Left ventricle myocardium inferior (tissue), 1 donor: ENCODE measurements at regions not wholly inside any gene's neighbourhood (a gene's known extent, or its start where the extent isn't known, plus 50 kb on each side); places are given as distances from the start of the nearest gene placed in this dataset.
"Not testable (repeated sequence)": the region's sequence is repeated elsewhere in the genome, so short reads cannot be mapped to it uniquely, and the experiment has no call there.

Experiments used
- DNase-seq: peaks from one replicate; pipeline ENCODE4 v3.0.0-alpha.2; 2020
- H3K27ac ChIP-seq: fragments of 200-600 bp; replicated peaks from 2 replicates; pipeline ENCODE4 v1.8.0; 2021
- H3K27me3 ChIP-seq: fragments of 200-600 bp; 2 replicates; pipeline ENCODE4 v1.8.0; 2021; ENCODE audit warnings: low read depth
- H3K36me3 ChIP-seq: fragments of 200-600 bp; 2 replicates; pipeline ENCODE4 v1.8.0; 2021
- H3K4me1 ChIP-seq: fragments of 200-600 bp; 2 replicates; pipeline ENCODE4 v1.8.0; 2021
- H3K4me3 ChIP-seq: fragments of 200-600 bp; 2 replicates; pipeline ENCODE4 v1.8.0; 2021; ENCODE audit warnings: mild to moderate bottlenecking, moderate library complexity
- H3K9me3 ChIP-seq: fragments of 200-600 bp; replicated peaks from 2 replicates; pipeline ENCODE4 v1.8.0; 2021
- intact Hi-C: fragments of 100-400 bp; cut with micrococcal nuclease; formaldehyde crosslinking; loops from one replicate; pipeline ENCODE4 v1.11.0; 2022
- TF ChIP-seq, protein P1 (sequence below): fragments of 200-600 bp; IDR thresholded peaks from 2 replicates; pipeline ENCODE4 v1.8.0; 2021; ENCODE audit warnings: antibody characterized with exemption, mild to moderate bottlenecking, borderline replicate concordance
- donor health status: DM: no; HTN: yes; CAD: no; lungs with severe emphysema.

DNA sequence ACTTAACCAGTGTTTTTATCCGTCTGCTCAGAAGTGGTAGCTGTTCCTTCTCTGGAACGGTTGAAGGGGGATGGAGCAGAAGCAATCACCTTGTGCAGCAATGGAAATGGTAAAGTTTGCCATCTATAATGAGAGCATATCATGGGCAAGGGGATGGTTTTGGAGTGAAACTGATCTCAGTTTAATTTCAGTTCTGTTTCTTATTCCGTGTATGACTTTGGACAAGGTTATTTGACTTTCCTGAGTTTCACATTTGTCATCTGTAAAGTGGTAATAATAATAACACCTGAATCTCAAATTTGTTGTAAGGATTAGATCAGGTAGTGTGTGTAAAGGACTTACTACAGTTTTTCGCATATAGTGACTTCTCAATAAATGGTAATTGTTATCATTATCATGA, 106.1 kb downstream of the PCSK1 start:
- Histone ChIP-seq H3K27me3 (no peaks in the 10 kb centered on the region), H3K36me3 (no peaks in the 10 kb centered on the region), H3K4me1 (peaks cover 10% of the 10 kb centered on the region), H3K4me3 (no peak overlapping the region), H3K27ac (no peak overlapping the region), H3K9me3 (no peaks in the 10 kb centered on the region)
- intact Hi-C loops: no loop called here
- TF ChIP-seq, protein P1, sequence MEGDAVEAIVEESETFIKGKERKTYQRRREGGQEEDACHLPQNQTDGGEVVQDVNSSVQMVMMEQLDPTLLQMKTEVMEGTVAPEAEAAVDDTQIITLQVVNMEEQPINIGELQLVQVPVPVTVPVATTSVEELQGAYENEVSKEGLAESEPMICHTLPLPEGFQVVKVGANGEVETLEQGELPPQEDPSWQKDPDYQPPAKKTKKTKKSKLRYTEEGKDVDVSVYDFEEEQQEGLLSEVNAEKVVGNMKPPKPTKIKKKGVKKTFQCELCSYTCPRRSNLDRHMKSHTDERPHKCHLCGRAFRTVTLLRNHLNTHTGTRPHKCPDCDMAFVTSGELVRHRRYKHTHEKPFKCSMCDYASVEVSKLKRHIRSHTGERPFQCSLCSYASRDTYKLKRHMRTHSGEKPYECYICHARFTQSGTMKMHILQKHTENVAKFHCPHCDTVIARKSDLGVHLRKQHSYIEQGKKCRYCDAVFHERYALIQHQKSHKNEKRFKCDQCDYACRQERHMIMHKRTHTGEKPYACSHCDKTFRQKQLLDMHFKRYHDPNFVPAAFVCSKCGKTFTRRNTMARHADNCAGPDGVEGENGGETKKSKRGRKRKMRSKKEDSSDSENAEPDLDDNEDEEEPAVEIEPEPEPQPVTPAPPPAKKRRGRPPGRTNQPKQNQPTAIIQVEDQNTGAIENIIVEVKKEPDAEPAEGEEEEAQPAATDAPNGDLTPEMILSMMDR: no peak
- DNase-seq: no peak

DNA sequence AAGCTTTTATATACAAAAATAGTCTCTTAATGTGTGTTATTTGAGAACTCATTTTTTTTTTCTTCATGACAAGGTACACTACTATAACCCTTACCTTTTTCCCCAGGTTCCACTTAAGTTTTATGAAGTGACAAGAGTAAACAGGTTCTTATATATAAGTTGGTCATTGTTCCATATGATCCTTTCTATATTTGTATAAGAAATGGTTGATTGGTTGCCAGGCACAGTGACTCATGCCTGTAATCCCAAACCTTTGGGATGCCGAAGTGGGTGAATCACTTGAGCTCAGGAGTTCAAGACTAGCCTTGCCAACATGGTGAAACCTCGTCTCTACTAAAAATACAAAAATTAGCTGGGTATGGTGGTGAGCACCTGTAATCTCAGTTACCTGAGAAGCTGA, 108.3 kb downstream of the PCSK1 start:
- Histone ChIP-seq H3K9me3 (no peaks in the 10 kb centered on the region), H3K4me3 (no peak overlapping the region), H3K4me1 (no peaks in the 10 kb centered on the region), H3K36me3 (no peaks in the 10 kb centered on the region), H3K27me3 (no peaks in the 10 kb centered on the region), H3K27ac (no peak overlapping the region)
- no peak for DNase-seq
- TF ChIP-seq, protein P1: no peak
- intact Hi-C loops: no loop called here

DNA sequence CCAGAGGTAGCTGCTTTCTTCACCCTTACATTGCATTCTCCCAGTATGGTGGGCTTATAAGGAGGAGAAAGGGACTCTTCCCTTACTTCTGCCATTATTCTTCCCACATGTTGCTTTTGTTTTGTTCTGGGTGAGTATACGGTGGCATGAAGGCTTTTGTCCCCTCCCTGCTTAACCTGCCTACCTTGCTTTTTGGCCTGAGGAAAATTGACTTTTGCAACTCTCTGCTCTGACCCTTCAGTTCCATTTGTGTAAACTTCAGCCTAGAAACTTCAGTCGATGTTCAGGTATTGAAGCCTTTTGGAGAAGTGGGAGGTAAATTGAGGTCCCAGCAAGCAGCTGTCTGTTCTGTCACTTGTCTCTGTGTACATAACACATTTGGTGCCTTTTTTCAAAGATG, 110.2 kb downstream of the PCSK1 start:
- intact Hi-C loops: no loop called here
- H3K4me3 ChIP-seq: no peak overlapping the region
- no peak overlapping the region for H3K27ac ChIP-seq
- no peaks in the 10 kb centered on the region for H3K9me3 ChIP-seq
- no peaks in the 10 kb centered on the region for H3K4me1 ChIP-seq
- no peak for DNase-seq
- no peaks in the 10 kb centered on the region for H3K36me3 ChIP-seq
- TF ChIP-seq, protein P1: no peak
- H3K27me3 ChIP-seq: no peaks in the 10 kb centered on the region

DNA sequence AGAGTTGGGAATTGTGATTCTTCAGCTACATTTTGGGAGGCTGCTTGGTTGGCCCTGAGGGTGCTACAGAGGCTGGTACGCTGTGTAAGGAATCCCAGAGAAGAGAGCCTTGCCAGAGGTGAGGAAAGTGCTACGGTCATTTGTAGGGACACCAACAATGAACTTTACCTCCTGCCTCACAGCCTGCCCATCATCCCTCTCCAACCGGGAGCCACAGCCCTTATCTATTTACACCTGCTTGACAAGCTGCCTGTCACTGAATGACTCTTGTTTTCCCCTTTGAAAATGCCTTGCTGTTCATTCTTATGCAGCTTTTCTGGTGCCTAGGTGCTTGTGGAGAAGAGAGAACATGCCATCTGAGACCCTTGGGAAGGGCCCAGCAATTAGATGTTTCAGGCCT, 110.8 kb downstream of the PCSK1 start:
- Histone ChIP-seq H3K9me3 (no peaks in the 10 kb centered on the region), H3K36me3 (no peaks in the 10 kb centered on the region), H3K27ac (no peak overlapping the region), H3K27me3 (no peaks in the 10 kb centered on the region), H3K4me1 (no peaks in the 10 kb centered on the region), H3K4me3 (no peak overlapping the region)
- intact Hi-C loops: no loop called here
- TF ChIP-seq, protein P1: no peak
- no peak for DNase-seq

DNA sequence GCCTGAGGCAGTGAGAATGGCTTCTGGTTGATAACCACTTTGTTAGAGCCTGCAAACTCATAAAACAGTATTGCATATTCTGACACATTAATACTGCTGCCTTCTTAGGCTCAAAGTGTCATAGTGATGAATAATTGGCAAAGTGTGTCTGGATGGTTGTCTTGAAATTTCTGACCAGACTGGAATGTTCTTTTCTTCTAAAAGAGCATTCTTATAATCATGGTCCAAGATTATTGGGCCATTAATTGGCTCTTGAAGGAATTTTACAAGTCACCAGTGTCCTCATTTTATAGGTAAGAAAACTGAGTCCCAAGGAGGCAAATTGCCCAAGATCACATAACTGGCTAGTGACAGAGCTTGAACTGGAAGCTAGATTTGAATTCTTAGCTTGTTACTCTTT, 111.7 kb downstream of the PCSK1 start:
- Histone ChIP-seq H3K36me3 (no peaks in the 10 kb centered on the region), H3K27me3 (no peaks in the 10 kb centered on the region), H3K4me3 (no peak overlapping the region), H3K9me3 (no peaks in the 10 kb centered on the region), H3K4me1 (peaks cover 2% of the 10 kb centered on the region), H3K27ac (no peak overlapping the region)
- TF ChIP-seq, protein P1: no peak
- intact Hi-C loops: no loop called here
- no peak for DNase-seq

DNA sequence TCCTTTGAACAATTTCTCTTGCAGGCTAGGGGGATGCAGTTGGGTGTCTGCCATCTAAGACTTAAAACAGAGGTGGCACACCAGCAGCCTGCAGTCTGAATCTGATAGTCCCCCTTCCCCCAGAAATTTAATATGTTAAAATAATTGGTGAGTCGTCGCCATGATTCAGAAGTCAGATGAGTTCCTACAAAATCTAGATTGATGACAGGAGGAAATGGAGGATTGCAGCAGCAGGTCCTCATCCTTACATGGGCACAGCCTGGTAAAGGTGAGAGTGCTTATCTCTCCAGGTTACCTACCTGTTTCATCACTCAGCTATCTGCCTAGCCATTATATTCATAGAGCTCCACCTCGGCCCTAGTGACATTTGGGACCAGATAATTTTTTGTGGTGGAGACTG, 112.3 kb downstream of the PCSK1 start:
- no peaks in the 10 kb centered on the region for H3K27me3 ChIP-seq
- peaks cover 7% of the 10 kb centered on the region for H3K4me1 ChIP-seq
- no peak overlapping the region for H3K4me3 ChIP-seq
- H3K27ac ChIP-seq: no peak overlapping the region
- no peaks in the 10 kb centered on the region for H3K36me3 ChIP-seq
- H3K9me3 ChIP-seq: no peaks in the 10 kb centered on the region
- intact Hi-C loops: no loop called here
- TF ChIP-seq, protein P1: no peak
- DNase-seq: no peak

DNA sequence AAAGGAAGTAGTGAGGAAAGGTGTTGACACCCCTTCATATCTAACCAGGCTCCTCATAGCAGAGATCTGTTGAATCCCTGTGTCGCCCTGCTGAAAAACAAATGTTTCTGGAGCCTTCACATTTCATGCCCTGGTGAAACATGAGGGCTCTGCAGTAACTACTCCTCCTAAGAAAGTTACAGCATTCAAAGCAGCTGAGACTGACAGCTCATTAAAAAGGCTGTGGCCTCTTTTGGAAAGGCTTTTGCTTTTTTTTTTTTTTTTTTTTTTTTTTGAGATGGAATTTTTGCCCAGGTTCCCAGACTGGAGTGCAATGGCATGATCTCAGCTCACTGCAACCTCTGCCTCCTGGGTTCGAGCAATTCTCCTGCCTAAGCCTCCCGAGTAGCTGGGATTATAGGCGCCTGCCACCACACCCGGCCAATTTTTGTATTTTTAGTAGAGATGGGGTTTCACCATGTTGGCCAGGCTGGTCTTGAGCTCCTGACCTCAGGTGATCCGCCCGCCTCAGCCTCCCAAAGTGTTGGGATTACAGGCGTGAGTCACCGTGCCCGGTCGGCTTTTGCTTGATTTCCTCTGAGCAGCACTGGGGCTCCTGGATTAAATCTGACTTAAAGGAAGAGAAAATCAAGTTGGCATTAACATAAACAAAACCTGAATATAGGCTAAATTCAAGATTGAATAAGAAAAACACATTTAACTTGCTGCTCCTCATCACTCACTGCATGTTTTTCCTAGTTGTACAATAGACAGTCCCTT, 112.9 kb downstream of the PCSK1 start:
- H3K9me3 ChIP-seq, H3K27me3 ChIP-seq, H3K27ac ChIP-seq, DNase-seq, intact Hi-C loops, H3K4me3 ChIP-seq, H3K36me3 ChIP-seq: not testable (repeated sequence)
- H3K4me1 ChIP-seq: peaks cover 14% of the 10 kb centered on the region
